GM21447 (cell line): ENCODE measurements at regions not wholly inside any gene's neighbourhood (a gene's known extent, or its start where the extent isn't known, plus 50 kb on each side); places are given as distances from the start of the nearest gene placed in this dataset.

Experiments used
- ATAC-seq: cut with Tn5 transposase; IDR thresholded peaks from one replicate; pipeline ENCODE4 v1.9.1; 2021; ENCODE audit not compliant: unreplicated experiment

GRCh38 chrX:4932790-4933189 is 1219.3 kb upstream of the PRKX start:
- no peak for ATAC-seq

DNA sequence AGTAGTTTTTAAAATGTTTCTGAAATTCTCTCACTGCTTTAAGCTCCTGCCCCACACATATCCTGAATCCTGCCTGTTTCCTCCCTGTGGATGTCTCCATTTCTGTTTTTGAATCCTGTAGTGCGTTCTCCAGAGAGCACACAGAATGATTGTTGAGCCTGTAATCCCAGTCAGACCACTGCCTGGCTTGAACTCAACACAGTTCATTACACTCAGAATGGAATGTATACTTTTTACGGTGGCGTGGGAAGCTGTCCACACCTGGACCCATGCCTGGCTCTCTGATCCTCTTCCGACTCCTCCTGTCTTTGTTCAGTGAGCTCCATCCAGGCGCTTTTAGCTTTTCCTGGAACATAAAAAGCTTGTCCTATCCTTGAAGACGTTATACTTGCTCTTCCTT is 1217.0 kb upstream of the PRKX start:
- ATAC-seq, result no peak

DNA sequence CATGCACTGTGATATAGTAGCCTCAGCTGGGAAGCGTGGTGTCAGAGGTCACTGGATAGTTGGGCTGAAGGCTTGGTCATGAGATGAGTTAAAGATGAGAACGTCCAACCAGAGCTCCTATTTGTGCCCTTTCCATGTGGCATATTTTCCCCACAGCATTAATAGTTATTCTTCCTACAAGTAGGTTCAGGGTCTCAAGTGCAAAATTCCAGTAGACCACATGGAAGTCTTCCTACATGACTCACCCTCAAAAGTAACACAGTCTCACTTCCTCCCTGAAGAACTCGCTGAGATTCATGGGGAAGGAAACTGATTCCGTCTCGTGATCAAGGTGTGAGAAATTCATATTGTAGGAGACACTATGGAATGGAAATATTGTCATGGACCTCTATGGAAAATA is 1212.5 kb upstream of the PRKX start:
- ATAC-seq, result no peak

DNA sequence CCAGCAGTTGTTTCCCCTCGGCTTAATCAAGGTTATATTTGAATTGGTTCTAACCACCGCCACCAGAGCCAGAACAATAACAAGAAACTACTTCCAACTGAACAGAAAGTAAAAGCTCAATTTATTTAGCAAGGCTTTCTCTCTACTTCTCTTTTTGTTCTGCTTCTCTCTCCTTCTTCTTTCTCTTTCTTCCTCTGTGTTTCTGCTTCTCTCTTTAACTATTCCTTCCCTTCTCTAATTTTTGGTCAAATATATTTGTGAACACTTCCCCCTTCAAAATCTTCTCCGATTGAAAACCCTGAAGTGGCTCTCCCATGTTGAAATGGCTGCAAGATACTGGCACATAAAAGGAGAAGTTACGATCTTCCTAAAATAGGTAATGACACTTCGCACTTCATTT is 1195.9 kb upstream of the PRKX start:
- no peak for ATAC-seq

- no peak for ATAC-seq
Measured at GRCh38 chrX:4905576-4905975, 1192.1 kb upstream of the PRKX start.

GRCh38 chrX:4881277-4881676 is 1167.8 kb upstream of the PRKX start:
- no peak for ATAC-seq

DNA sequence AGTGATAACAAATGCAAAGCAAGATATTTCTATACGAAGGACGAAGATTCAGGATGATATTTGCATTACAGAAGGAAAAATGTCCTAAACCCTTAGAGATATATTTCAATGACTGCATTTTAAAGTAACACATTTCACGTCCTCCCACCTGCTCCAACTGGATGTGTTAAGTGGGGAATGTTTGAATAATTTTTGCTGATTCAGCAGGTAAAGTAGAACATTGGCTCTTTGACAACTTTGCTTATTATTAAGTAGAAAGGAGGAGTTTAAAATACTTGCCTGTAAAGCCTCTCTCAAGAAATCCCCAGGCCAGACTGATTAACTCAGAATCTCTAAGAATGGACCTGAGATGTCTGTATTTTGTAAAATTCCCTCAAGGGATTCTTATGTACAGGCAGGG is 1165.2 kb upstream of the PRKX start:
- ATAC-seq, result no peak

DNA sequence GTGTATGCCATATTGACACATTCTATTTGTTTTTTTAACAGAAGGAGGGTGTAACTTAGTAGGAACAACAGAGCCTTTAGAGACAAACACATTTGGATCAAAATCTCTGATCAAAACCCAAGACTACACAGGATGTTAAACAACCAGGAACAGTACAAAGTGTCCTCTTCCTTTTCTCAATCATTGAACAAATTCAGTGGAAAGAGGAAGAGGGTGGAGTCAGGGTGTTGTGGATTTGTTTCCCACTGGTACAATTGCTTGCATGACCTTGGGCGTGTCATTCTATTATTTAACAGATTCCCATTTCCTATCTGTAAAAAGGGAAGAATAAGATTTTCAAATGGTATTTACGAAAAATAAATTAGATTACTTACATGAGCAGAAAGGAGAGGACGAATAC is 1162.8 kb upstream of the PRKX start:
- ATAC-seq, result no peak

- no peak for ATAC-seq
Measured at GRCh38 chrX:4851534-4851933, 1138.1 kb upstream of the PRKX start.

GRCh38 chrX:4850312-4850711 is 1136.9 kb upstream of the PRKX start:
- ATAC-seq, result no peak

DNA sequence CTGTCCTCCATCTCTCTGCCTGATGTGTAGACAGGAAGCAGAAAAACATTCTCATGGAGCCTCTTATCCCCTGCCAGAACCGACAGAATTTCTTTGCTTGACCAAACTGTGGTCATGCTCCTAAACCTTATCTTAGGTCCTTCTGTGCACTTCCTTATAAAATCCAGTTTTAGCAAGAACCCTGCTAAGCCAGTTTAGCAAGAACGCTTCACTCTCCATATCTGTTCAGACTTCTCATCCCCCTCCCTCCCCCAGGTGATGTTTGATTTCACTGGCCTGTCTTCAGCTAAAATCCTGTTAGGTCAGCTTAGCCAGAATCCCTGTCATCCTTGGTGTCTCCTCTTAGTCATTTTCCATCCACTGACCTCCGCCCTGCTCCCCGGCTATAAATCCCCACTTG is 1130.9 kb upstream of the PRKX start:
- no peak for ATAC-seq

GRCh38 chrX:4841216-4841745 is 1127.8 kb upstream of the PRKX start:
- no peak for ATAC-seq

GRCh38 chrX:4831574-4831973 is 1118.1 kb upstream of the PRKX start:
- ATAC-seq, result no peak

GRCh38 chrX:4830880-4831557 is 1117.6 kb upstream of the PRKX start:
- ATAC-seq, result no peak

- ATAC-seq, result no peak
Measured at GRCh38 chrX:4825550-4825949, 1112.1 kb upstream of the PRKX start.

GRCh38 chrX:4809571-4809970 is 1096.1 kb upstream of the PRKX start:
- no peak for ATAC-seq

- no peak for ATAC-seq
Measured at GRCh38 chrX:4805502-4805901, 1092.1 kb upstream of the PRKX start.

- no peak for ATAC-seq
Measured at GRCh38 chrX:4800756-4801155, 1087.3 kb upstream of the PRKX start.

DNA sequence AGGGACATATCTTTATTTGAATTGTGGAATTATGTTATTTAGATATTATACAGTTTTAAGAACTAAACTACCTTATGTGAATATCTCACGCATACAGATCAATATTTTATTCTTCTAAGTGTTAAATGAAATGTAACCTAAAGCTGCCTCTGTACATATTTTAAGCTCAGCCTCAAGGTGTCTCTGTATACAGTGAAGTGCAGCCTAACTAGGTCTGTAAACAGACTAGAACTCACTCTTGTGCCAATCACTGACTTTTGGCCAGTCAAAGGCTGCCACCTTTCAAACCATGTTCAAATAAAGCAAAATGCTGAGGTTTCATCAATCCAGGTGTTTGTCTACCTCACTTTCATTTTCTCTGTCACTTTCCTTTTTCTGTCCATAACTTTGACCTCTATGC is 1074.5 kb upstream of the PRKX start:
- ATAC-seq, result no peak

GRCh38 chrX:4764888-4765287 is 1051.4 kb upstream of the PRKX start:
- ATAC-seq, result no peak

DNA sequence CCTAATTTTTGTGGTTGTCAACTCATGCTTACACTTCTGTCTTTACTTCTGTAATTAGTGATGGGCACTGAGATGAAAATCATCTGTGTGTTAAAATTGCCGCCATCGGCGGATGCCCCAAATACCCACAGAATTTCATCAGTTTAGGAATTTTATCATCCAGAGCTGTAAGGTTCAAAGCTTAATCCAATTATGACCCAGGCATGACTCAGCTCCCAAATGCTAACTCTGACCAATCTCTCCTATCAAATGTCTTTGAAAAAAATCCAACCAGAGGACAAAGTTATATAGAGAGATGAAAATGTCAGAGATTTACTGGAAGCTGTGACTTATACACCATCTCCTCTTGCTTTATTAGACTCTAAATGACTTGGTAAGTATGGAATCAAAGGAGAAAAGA is 1048.7 kb upstream of the PRKX start:
- ATAC-seq, result no peak

- peak; percentile 96 for ATAC-seq
Measured at GRCh38 chrX:4754878-4755604, 1041.6 kb upstream of the PRKX start.

- no peak for ATAC-seq
Measured at GRCh38 chrX:4741024-4741423, 1027.6 kb upstream of the PRKX start.
